ENCODE measurements at regions not wholly inside any gene's neighbourhood (a gene's known extent, or its start where the extent isn't known, plus 50 kb on each side); places are given as distances from the start of the nearest gene placed in this dataset.

- no peak for ATAC-seq (ENCODE audit: low FRiP score)
- no peak for TF ChIP-seq CTCF (IDR thresholded peaks at IDR 0.05)
- no peak for DNase-seq (ENCODE audit: low spot score)
Measured at GRCh38 chr12:105580821-105581352, 250.4 kb downstream of the C12orf75 start.

GRCh38 chr12:105581420-105581819 is 250.9 kb downstream of the C12orf75 start:
- no peak for DNase-seq (ENCODE audit: low spot score)
- no peak for ATAC-seq (ENCODE audit: low FRiP score)
- no peak for TF ChIP-seq CTCF (IDR thresholded peaks at IDR 0.05)

- no peak for TF ChIP-seq CTCF (IDR thresholded peaks at IDR 0.05)
- DNase-seq (ENCODE audit: low spot score) = no peak
- ATAC-seq (ENCODE audit: low FRiP score) = no peak
Measured at GRCh38 chr12:105585107-105585506, 254.6 kb downstream of the C12orf75 start.

- DNase-seq (ENCODE audit: low spot score) = no peak
- no peak for TF ChIP-seq CTCF (IDR thresholded peaks at IDR 0.05)
- ATAC-seq (ENCODE audit: low FRiP score) = no peak
Measured at GRCh38 chr12:105587237-105587636, 256.7 kb downstream of the C12orf75 start.

GRCh38 chr12:105588106-105588505 is 257.6 kb downstream of the C12orf75 start:
- DNase-seq (ENCODE audit: low spot score) = no peak
- no peak for TF ChIP-seq CTCF (IDR thresholded peaks at IDR 0.05)
- no peak for ATAC-seq (ENCODE audit: low FRiP score)

- TF ChIP-seq CTCF (IDR thresholded peaks at IDR 0.05) = no peak
- no peak for ATAC-seq (ENCODE audit: low FRiP score)
- DNase-seq (ENCODE audit: low spot score) = no peak
Measured at GRCh38 chr12:105590571-105590970, 260.1 kb downstream of the C12orf75 start.

- no peak for ATAC-seq (ENCODE audit: low FRiP score)
- no peak for TF ChIP-seq CTCF (IDR thresholded peaks at IDR 0.05)
- DNase-seq (ENCODE audit: low spot score) = no peak
Measured at GRCh38 chr12:105595440-105595839, 264.9 kb downstream of the C12orf75 start.

All from omental fat pad (tissue), 3 donors.